Liver (tissue), 8 donors: ENCODE measurements at regions not wholly inside any gene's neighbourhood (a gene's known extent, or its start where the extent isn't known, plus 50 kb on each side); places are given as distances from the start of the nearest gene placed in this dataset.
A peak's percentile ranks its signal among the peaks of the same experiment; 100 is the strongest.

Source experiments
- DNase-seq: peaks from one replicate; pipeline ENCODE4 v3.0.0-alpha.2; 2017; ENCODE audit warnings: low spot score
- H3K27ac ChIP-seq, 2 donors: one replicate each; pipeline ENCODE4 v1.7.0; 2013; ENCODE audit warnings: inconsistent platforms in 2 of 2, low read length in 2 of 2, control low read depth in 1 of 2, low read depth in 1 of 2, mild to moderate bottlenecking in 1 of 2
- H3K27me3 ChIP-seq, 4 donors: one replicate each; pipeline versions ENCODE4 v1.6.1 to v1.7.0; 2013; ENCODE audit warnings: low read length in 3 of 4, inconsistent platforms in 1 of 4, mild to moderate bottlenecking in 1 of 4, moderate library complexity in 1 of 4; ENCODE audit not compliant: control insufficient read depth in 4 of 4, insufficient read depth in 4 of 4
- H3K36me3 ChIP-seq, 4 donors: one replicate each; pipeline versions ENCODE4 v1.6.1 to v1.7.0; 2013; ENCODE audit warnings: low read length in 3 of 4, mild to moderate bottlenecking in 3 of 4, low read depth in 1 of 4, moderate library complexity in 1 of 4; ENCODE audit not compliant: control insufficient read depth in 4 of 4, insufficient read depth in 3 of 4
- H3K4me1 ChIP-seq, 4 donors: one replicate each; pipeline versions ENCODE4 v1.6.1 to v1.7.0; 2013; ENCODE audit warnings: low read length in 3 of 4, mild to moderate bottlenecking in 3 of 4, moderate library complexity in 1 of 4; ENCODE audit not compliant: control insufficient read depth in 4 of 4, insufficient read depth in 4 of 4
- H3K4me3 ChIP-seq, 3 donors: one replicate each; pipeline versions ENCODE4 v1.6.1 to v1.7.0; 2013; ENCODE audit warnings: low read length in 3 of 3, control low read depth in 1 of 3, low read depth in 1 of 3, mild to moderate bottlenecking in 1 of 3
- H3K9ac ChIP-seq, 2 donors: one replicate each; pipeline ENCODE4 v1.7.0; 2013; ENCODE audit warnings: low read length in 2 of 2, mild to moderate bottlenecking in 2 of 2, moderate library complexity in 2 of 2, control low read depth in 1 of 2, low read depth in 1 of 2
- H3K9me3 ChIP-seq, 4 donors: one replicate each; pipeline versions ENCODE4 v1.6.1 to v1.7.0; 2013; ENCODE audit warnings: low read length in 3 of 4; ENCODE audit not compliant: control insufficient read depth in 4 of 4
- EGR1 ChIP-seq, 2 donors: IDR thresholded peaks; 2 replicates each; pipeline ENCODE4 v1.6.1; 2016 to 2018; ENCODE audit warnings: antibody characterized with exemption in 2 of 2, low read depth in 2 of 2
- FOXA1 ChIP-seq: IDR thresholded peaks from 2 replicates; pipeline ENCODE4 v1.6.1; 2016; ENCODE audit warnings: antibody characterized with exemption
- FOXA2 ChIP-seq: IDR thresholded peaks from 2 replicates; pipeline ENCODE4 v1.6.1; 2016; ENCODE audit warnings: antibody characterized with exemption
- GABPA ChIP-seq, 2 donors: IDR thresholded peaks in 1 of 2; conservative IDR thresholded peaks in 1 of 2; 2 replicates each; pipeline ENCODE4 v1.6.1; 2016; ENCODE audit warnings: antibody characterized with exemption in 2 of 2, mild to moderate bottlenecking in 1 of 2, moderate library complexity in 1 of 2
- HNF4A ChIP-seq, 2 donors: conservative IDR thresholded peaks; 2 replicates each; pipeline ENCODE4 v1.6.1; 2016; ENCODE audit warnings: antibody characterized with exemption in 2 of 2, mild to moderate bottlenecking in 2 of 2
- HNF4G ChIP-seq: IDR thresholded peaks from 2 replicates; pipeline ENCODE4 v1.6.1; 2016; ENCODE audit warnings: antibody characterized with exemption
- JUND ChIP-seq, 2 donors: IDR thresholded peaks; 2 replicates each; pipeline ENCODE4 v1.6.1; 2016; ENCODE audit warnings: antibody characterized with exemption in 2 of 2
- NR2F2 ChIP-seq: IDR thresholded peaks from 2 replicates; pipeline ENCODE4 v1.6.1; 2016; ENCODE audit warnings: antibody characterized with exemption
- RAD21 ChIP-seq, 2 donors: IDR thresholded peaks; 2 replicates each; pipeline ENCODE4 v1.6.1; 2016; ENCODE audit warnings: antibody characterized with exemption in 2 of 2, mild to moderate bottlenecking in 2 of 2
- RXRA ChIP-seq, 2 donors: IDR thresholded peaks; 2 replicates each; pipeline ENCODE4 v1.6.1; 2017 to 2018; ENCODE audit warnings: antibody characterized with exemption in 2 of 2, mild to moderate bottlenecking in 1 of 2
- SP1 ChIP-seq: IDR thresholded peaks from 2 replicates; pipeline ENCODE4 v1.6.1; 2018; ENCODE audit warnings: antibody characterized with exemption, mild to moderate bottlenecking
- TAF1 ChIP-seq: conservative IDR thresholded peaks from 2 replicates; pipeline ENCODE4 v1.6.1; 2016; ENCODE audit warnings: antibody characterized with exemption, mild to moderate bottlenecking
- YY1 ChIP-seq: IDR thresholded peaks from 2 replicates; pipeline ENCODE4 v1.6.1; 2016; ENCODE audit warnings: antibody characterized with exemption, mild to moderate bottlenecking
- WGBS: extraction: QIAGEN DNeasy Blood & Tissue Kit; methylation state at CpG from one replicate; pipeline ENCODE4 v1.1.7; 2013; 5-methylcytosine and 5-hydroxymethylcytosine counted together
- TF ChIP-seq, protein P1 (sequence below): fragments of 150-350 bp; IDR thresholded peaks from 2 replicates; pipeline ENCODE4 v1.5.1; 2017; ENCODE audit warnings: improper control_type of control experiment, low read depth, low read length; ENCODE audit not compliant: missing input control
- TF ChIP-seq, protein P2 (sequence below): IDR thresholded peaks from 2 replicates; pipeline ENCODE4 v1.6.1; 2016; ENCODE audit warnings: antibody characterized with exemption
- TF ChIP-seq, protein P3 (sequence below): IDR thresholded peaks from 2 replicates; pipeline ENCODE4 v1.6.1; 2016; ENCODE audit warnings: antibody characterized with exemption, mild to moderate bottlenecking
- TF ChIP-seq, protein P4 (sequence below): IDR thresholded peaks from 2 replicates; pipeline ENCODE4 v1.6.1; 2016; ENCODE audit warnings: antibody characterized with exemption
- TF ChIP-seq, protein P5 (sequence below): IDR thresholded peaks from 2 replicates; pipeline ENCODE4 v1.6.1; 2016; ENCODE audit warnings: antibody characterized with exemption
- donor health status: healthy.
- donor health status: healthy.
- donor health status: healthy.
- donor health status: healthy.
- donor health status: healthy.

DNA sequence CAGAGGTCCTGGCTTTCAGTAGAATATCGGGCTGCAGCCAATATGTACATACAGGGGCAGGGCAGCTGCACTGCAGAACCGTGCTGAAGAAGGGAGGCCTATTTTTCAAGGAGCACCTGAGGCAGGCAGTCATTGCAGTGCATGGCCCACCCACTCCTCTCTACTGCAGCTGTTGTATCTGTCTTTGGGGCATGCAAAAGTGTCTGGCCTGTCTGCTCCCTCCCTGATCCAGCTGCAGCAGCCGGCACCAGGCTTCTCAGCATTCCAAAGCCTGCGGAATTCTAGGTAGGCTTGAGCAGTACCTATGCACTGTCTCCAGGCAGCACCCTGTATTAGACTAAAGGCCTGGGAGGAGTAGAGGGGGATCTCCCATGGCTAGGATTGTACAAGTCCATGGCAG lies 415.2 kb upstream of the MAGEB16 start:
- Histone ChIP-seq H3K36me3 (no peaks in the 10 kb centered on the region), H3K9me3 (no peaks in the 10 kb centered on the region), H3K4me1 (no peaks in the 10 kb centered on the region), H3K27ac (no peak overlapping the region), H3K4me3 (no peak overlapping the region), H3K27me3 (no peaks in the 10 kb centered on the region), H3K9ac (no peak overlapping the region)
- no peak for DNase-seq
- TF ChIP-seq GABPA (IDR thresholded peaks at IDR 0.05 in 1 of 2, conservative IDR thresholded peaks at IDR 0.05 in 1 of 2), result no peak
- TF ChIP-seq NR2F2, result no peak
- TF ChIP-seq YY1, result no peak
- no peak for TF ChIP-seq RAD21 (IDR thresholded peaks at IDR 0.05)
- TF ChIP-seq, protein P1, sequence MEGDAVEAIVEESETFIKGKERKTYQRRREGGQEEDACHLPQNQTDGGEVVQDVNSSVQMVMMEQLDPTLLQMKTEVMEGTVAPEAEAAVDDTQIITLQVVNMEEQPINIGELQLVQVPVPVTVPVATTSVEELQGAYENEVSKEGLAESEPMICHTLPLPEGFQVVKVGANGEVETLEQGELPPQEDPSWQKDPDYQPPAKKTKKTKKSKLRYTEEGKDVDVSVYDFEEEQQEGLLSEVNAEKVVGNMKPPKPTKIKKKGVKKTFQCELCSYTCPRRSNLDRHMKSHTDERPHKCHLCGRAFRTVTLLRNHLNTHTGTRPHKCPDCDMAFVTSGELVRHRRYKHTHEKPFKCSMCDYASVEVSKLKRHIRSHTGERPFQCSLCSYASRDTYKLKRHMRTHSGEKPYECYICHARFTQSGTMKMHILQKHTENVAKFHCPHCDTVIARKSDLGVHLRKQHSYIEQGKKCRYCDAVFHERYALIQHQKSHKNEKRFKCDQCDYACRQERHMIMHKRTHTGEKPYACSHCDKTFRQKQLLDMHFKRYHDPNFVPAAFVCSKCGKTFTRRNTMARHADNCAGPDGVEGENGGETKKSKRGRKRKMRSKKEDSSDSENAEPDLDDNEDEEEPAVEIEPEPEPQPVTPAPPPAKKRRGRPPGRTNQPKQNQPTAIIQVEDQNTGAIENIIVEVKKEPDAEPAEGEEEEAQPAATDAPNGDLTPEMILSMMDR, result no peak
- no peak for TF ChIP-seq HNF4A (conservative IDR thresholded peaks at IDR 0.05)
- WGBS, result 73% methylated on average over 4 of the region's 4 CpGs

DNA sequence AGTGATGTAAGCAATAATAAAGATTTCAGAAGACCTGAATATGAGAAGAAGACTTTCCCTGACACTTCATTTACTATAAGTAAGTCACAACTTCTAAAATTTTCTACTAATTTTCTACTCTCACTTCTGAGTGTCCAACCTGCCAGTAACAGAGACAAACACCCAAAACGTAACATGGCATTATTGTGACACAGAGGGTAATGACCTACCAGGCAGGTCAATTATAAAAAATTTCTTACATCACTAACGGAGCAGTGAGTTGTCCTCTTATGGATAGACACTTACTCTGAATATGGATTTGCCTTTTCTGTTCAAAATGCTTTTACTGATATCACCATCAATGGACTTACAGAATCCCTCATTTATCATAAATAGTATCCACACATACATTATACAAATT lies 405.9 kb upstream of the MAGEB16 start:
- TF ChIP-seq HNF4A (conservative IDR thresholded peaks at IDR 0.05) (no peak), RXRA (IDR thresholded peaks at IDR 0.05) (peak; percentile 59 to 80)
- Histone ChIP-seq H3K9me3 (no peaks in the 10 kb centered on the region), H3K27ac (no peak overlapping the region), H3K4me1 (peaks cover 0 to 2% (median 0%) of the 10 kb centered on the region in 4 donors), H3K27me3 (no peaks in the 10 kb centered on the region), H3K9ac (no peak overlapping the region), H3K36me3 (no peaks in the 10 kb centered on the region), H3K4me3 (no peak overlapping the region)
- no peak for DNase-seq
- 48% methylated on average over 2 of the region's 2 CpGs for WGBS

DNA sequence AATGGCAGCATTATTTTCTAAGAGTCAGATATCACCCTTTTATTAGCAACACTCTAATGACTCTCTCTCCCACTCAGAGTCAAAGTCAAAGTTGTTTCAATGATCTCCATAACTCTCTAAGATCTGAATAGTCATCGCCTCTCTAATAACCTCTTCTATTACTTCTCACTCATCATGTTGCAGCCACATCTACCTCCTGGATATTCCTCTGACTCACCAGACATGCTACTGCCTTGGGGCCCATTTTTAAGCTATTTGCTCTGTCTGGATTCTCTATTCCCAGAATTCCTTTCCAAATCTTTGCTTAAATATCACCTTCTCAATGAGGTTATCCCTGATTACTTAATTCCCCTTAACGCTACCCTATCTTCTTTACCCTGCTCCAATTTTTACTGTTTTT lies 391.8 kb upstream of the MAGEB16 start:
- DNase-seq, result no peak
- TF ChIP-seq HNF4G (no peak), RAD21 (IDR thresholded peaks at IDR 0.05) (no peak), TAF1 (no peak), YY1 (no peak), JUND (IDR thresholded peaks at IDR 0.05) (no peak), NR2F2 (no peak), SP1 (no peak), FOXA2 (no peak), EGR1 (IDR thresholded peaks at IDR 0.05; ENCODE audit: low read depth in 2 of 2) (no peak), HNF4A (conservative IDR thresholded peaks at IDR 0.05) (no peak), FOXA1 (no peak), GABPA (IDR thresholded peaks at IDR 0.05 in 1 of 2, conservative IDR thresholded peaks at IDR 0.05 in 1 of 2) (no peak), RXRA (IDR thresholded peaks at IDR 0.05) (no peak)
- TF ChIP-seq, protein P1, result no peak
- TF ChIP-seq, protein P2, sequence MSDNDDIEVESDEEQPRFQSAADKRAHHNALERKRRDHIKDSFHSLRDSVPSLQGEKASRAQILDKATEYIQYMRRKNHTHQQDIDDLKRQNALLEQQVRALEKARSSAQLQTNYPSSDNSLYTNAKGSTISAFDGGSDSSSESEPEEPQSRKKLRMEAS, result no peak
- TF ChIP-seq, protein P3, sequence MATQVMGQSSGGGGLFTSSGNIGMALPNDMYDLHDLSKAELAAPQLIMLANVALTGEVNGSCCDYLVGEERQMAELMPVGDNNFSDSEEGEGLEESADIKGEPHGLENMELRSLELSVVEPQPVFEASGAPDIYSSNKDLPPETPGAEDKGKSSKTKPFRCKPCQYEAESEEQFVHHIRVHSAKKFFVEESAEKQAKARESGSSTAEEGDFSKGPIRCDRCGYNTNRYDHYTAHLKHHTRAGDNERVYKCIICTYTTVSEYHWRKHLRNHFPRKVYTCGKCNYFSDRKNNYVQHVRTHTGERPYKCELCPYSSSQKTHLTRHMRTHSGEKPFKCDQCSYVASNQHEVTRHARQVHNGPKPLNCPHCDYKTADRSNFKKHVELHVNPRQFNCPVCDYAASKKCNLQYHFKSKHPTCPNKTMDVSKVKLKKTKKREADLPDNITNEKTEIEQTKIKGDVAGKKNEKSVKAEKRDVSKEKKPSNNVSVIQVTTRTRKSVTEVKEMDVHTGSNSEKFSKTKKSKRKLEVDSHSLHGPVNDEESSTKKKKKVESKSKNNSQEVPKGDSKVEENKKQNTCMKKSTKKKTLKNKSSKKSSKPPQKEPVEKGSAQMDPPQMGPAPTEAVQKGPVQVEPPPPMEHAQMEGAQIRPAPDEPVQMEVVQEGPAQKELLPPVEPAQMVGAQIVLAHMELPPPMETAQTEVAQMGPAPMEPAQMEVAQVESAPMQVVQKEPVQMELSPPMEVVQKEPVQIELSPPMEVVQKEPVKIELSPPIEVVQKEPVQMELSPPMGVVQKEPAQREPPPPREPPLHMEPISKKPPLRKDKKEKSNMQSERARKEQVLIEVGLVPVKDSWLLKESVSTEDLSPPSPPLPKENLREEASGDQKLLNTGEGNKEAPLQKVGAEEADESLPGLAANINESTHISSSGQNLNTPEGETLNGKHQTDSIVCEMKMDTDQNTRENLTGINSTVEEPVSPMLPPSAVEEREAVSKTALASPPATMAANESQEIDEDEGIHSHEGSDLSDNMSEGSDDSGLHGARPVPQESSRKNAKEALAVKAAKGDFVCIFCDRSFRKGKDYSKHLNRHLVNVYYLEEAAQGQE, result no peak
- TF ChIP-seq, protein P4, sequence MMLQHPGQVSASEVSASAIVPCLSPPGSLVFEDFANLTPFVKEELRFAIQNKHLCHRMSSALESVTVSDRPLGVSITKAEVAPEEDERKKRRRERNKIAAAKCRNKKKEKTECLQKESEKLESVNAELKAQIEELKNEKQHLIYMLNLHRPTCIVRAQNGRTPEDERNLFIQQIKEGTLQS, result no peak
- TF ChIP-seq, protein P5, sequence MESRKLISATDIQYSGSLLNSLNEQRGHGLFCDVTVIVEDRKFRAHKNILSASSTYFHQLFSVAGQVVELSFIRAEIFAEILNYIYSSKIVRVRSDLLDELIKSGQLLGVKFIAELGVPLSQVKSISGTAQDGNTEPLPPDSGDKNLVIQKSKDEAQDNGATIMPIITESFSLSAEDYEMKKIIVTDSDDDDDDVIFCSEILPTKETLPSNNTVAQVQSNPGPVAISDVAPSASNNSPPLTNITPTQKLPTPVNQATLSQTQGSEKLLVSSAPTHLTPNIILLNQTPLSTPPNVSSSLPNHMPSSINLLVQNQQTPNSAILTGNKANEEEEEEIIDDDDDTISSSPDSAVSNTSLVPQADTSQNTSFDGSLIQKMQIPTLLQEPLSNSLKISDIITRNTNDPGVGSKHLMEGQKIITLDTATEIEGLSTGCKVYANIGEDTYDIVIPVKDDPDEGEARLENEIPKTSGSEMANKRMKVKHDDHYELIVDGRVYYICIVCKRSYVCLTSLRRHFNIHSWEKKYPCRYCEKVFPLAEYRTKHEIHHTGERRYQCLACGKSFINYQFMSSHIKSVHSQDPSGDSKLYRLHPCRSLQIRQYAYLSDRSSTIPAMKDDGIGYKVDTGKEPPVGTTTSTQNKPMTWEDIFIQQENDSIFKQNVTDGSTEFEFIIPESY, result no peak
- Histone ChIP-seq H3K9ac (no peak overlapping the region), H3K36me3 (no peaks in the 10 kb centered on the region), H3K9me3 (no peaks in the 10 kb centered on the region), H3K27me3 (no peaks in the 10 kb centered on the region), H3K4me1 (no peaks in the 10 kb centered on the region), H3K4me3 (no peak overlapping the region), H3K27ac (no peak overlapping the region)
- WGBS, result 98% methylated on average over 2 of the region's 2 CpGs
